Keratinocyte (primary cell): ENCODE measurements at regions not wholly inside any gene's neighbourhood (a gene's known extent, or its start where the extent isn't known, plus 50 kb on each side); places are given as distances from the start of the nearest gene placed in this dataset.

Experiments
- DNase-seq: peaks from one replicate; pipeline ENCODE4 v3.0.0-alpha.2; 2011; ENCODE audit warnings: low read depth, missing footprints, low spot score
- FAIRE-seq: peaks from 2 replicates; lab custom pipeline; 2011; peaks lifted over from hg19 to GRCh38; lab: Jason Lieb, UNC
- H2AFZ ChIP-seq: 2 replicates; pipeline ENCODE4 v1.6.0; 2012; ENCODE audit warnings: low read length, control low read depth, inconsistent platforms; ENCODE audit not compliant: control insufficient read depth
- H3K27ac ChIP-seq: 2 replicates; pipeline ENCODE4 v1.5.1; 2011; ENCODE audit warnings: low read length; ENCODE audit not compliant: control insufficient read depth, insufficient read depth
- H3K27me3 ChIP-seq: 3 replicates; pipeline ENCODE4 v1.6.0; 2011; ENCODE audit warnings: low read length; ENCODE audit not compliant: control insufficient read depth, insufficient read depth; ENCODE audit errors: extremely low read depth
- H3K36me3 ChIP-seq, 2 experiments: 2 replicates in 1 of 2; 3 replicates in 1 of 2; pipeline ENCODE4 v1.5.1; 2011; ENCODE audit warnings: low read length in 2 of 2, mild to moderate bottlenecking in 1 of 2; ENCODE audit not compliant: control insufficient read depth in 2 of 2, insufficient read depth in 2 of 2; ENCODE audit errors: extremely low read depth in 1 of 2
- H3K4me1 ChIP-seq: 3 replicates; pipeline ENCODE4 v1.5.1; 2011; ENCODE audit warnings: low read length; ENCODE audit not compliant: control insufficient read depth, insufficient read depth; ENCODE audit errors: extremely low read depth
- H3K4me2 ChIP-seq: 3 replicates; pipeline ENCODE4 v1.6.0; 2011; ENCODE audit warnings: low read depth, low read length; ENCODE audit not compliant: control insufficient read depth, insufficient read depth; ENCODE audit errors: extremely low read depth
- H3K4me3 ChIP-seq, 3 experiments: fragments of 200-600 bp in 1 of 3; sonication (generic) in 1 of 3; 2 replicates in 2 of 3; 3 replicates in 1 of 3; pipeline ENCODE4 v1.5.1; 2011 to 2016; ENCODE audit warnings: low read length in 3 of 3, mild to moderate bottlenecking in 3 of 3, control low read depth in 2 of 3, inconsistent platforms in 1 of 3, low read depth in 1 of 3, mixed read lengths in 1 of 3, mixed run types in 1 of 3, moderate library complexity in 1 of 3; ENCODE audit not compliant: control insufficient read depth in 2 of 3, insufficient read depth in 2 of 3; ENCODE audit errors: extremely low read depth in 1 of 3
- H3K79me2 ChIP-seq: 2 replicates; pipeline ENCODE4 v1.6.0; 2012; ENCODE audit warnings: low read length; ENCODE audit not compliant: control insufficient read depth, insufficient read depth
- H3K9ac ChIP-seq: 3 replicates; pipeline ENCODE4 v1.6.0; 2011; ENCODE audit warnings: low read length; ENCODE audit not compliant: control insufficient read depth, insufficient read depth; ENCODE audit errors: extremely low read depth
- H3K9me1 ChIP-seq: 3 replicates; pipeline ENCODE4 v1.6.0; 2011; ENCODE audit warnings: low read length; ENCODE audit not compliant: control insufficient read depth, insufficient read depth; ENCODE audit errors: extremely low read depth
- H3K9me3 ChIP-seq: 2 replicates; pipeline ENCODE4 v1.5.1; 2012; ENCODE audit warnings: low read depth, low read length; ENCODE audit not compliant: control insufficient read depth
- H4K20me1 ChIP-seq: 3 replicates; pipeline ENCODE4 v1.6.0; 2011; ENCODE audit warnings: low read length; ENCODE audit not compliant: control insufficient read depth, insufficient read depth; ENCODE audit errors: extremely low read depth
- EZH2 ChIP-seq: IDR thresholded peaks from one replicate; pipeline ENCODE4 v1.6.1; 2012; ENCODE audit warnings: inconsistent platforms, mild to moderate bottlenecking, low read length, moderate library complexity
- dilution Hi-C: fragments of 300-500 bp; cut with MboI; formaldehyde crosslinking; loops from one replicate; pipeline ENCODE4 v1.7.0; 2020; ENCODE audit warnings: low sequenced_read_pairs; ENCODE audit not compliant: extremely low pct_ligation_motif_present
- TF ChIP-seq, protein P1 (sequence below), 3 experiments: IDR thresholded peaks in 1 of 3; conservative IDR thresholded peaks in 1 of 3; optimal IDR thresholded peaks in 1 of 3; 2 replicates in 2 of 3; 3 replicates in 1 of 3; pipeline versions ENCODE3 to v1.5.1; 2011; ENCODE audit warnings: low read length in 3 of 3, mild to moderate bottlenecking in 3 of 3, moderate library complexity in 2 of 3, control low read depth in 1 of 3, inconsistent platforms in 1 of 3; ENCODE audit not compliant: insufficient read depth in 2 of 3; ENCODE audit errors: extremely low read depth in 1 of 3

- H4K20me1 ChIP-seq = no peaks in the 10 kb centered on the region
- dilution Hi-C loops = no loop called here
- DNase-seq (no peak), FAIRE-seq (no peak)
- H3K9ac ChIP-seq = no peak overlapping the region
- H3K9me1 ChIP-seq = no peaks in the 10 kb centered on the region
- TF ChIP-seq, protein P1, sequence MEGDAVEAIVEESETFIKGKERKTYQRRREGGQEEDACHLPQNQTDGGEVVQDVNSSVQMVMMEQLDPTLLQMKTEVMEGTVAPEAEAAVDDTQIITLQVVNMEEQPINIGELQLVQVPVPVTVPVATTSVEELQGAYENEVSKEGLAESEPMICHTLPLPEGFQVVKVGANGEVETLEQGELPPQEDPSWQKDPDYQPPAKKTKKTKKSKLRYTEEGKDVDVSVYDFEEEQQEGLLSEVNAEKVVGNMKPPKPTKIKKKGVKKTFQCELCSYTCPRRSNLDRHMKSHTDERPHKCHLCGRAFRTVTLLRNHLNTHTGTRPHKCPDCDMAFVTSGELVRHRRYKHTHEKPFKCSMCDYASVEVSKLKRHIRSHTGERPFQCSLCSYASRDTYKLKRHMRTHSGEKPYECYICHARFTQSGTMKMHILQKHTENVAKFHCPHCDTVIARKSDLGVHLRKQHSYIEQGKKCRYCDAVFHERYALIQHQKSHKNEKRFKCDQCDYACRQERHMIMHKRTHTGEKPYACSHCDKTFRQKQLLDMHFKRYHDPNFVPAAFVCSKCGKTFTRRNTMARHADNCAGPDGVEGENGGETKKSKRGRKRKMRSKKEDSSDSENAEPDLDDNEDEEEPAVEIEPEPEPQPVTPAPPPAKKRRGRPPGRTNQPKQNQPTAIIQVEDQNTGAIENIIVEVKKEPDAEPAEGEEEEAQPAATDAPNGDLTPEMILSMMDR (optimal IDR thresholded peaks at IDR 0.05 in 1 of 3, IDR thresholded peaks at IDR 0.05 in 1 of 3, conservative IDR thresholded peaks at IDR 0.05 in 1 of 3; ENCODE audit: extremely low read depth in 1 of 3, insufficient read depth in 2 of 3, low read length in 3 of 3) = no peak
- no peak for TF ChIP-seq EZH2
- no peak overlapping the region for H3K4me3 ChIP-seq
- H3K9me3 ChIP-seq = no peaks in the 10 kb centered on the region
- H2AFZ ChIP-seq = no peak overlapping the region
- H3K27ac ChIP-seq = no peak overlapping the region
- H3K79me2 ChIP-seq = no peaks in the 10 kb centered on the region
- no peak overlapping the region for H3K4me2 ChIP-seq
- H3K27me3 ChIP-seq = no peaks in the 10 kb centered on the region
- no peaks in the 10 kb centered on the region for H3K4me1 ChIP-seq
- no peaks in the 10 kb centered on the region for H3K36me3 ChIP-seq
Measured at GRCh38 chr5:74562122-74562521, 78.4 kb downstream of the ENC1 start.

DNA sequence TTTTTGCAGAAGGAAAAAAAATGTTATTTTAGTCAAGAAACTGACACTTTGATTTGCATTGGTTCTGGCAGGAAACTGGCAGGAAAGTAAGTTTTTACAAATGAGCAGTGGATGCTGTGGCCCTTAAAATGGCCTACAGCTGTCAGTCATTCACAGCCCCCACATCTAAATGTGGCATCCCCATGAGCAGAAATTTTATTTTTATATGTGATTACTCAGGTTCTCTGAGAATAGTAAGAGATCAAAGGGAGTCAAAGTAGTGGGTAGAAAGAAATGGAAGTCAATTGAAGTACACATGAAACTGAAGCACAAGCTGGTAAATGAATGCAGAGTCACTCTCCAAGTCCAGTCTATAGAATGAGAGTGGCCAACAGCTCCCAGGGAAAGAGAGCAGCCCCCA, 80.3 kb downstream of the ENC1 start:
- Histone ChIP-seq H3K9ac (no peak overlapping the region), H3K4me1 (peaks cover 5% of the 10 kb centered on the region), H3K9me1 (no peaks in the 10 kb centered on the region), H3K4me2 (no peak overlapping the region), H3K36me3 (no peaks in the 10 kb centered on the region), H3K79me2 (no peaks in the 10 kb centered on the region), H3K27ac (no peak overlapping the region), H4K20me1 (no peaks in the 10 kb centered on the region), H3K27me3 (no peaks in the 10 kb centered on the region), H3K9me3 (no peaks in the 10 kb centered on the region), H3K4me3 (no peak overlapping the region), H2AFZ (no peak overlapping the region)
- FAIRE-seq (no peak), DNase-seq (no peak)
- dilution Hi-C loops = no loop called here
- TF ChIP-seq, protein P1 (optimal IDR thresholded peaks at IDR 0.05 in 1 of 3, IDR thresholded peaks at IDR 0.05 in 1 of 3, conservative IDR thresholded peaks at IDR 0.05 in 1 of 3; ENCODE audit: extremely low read depth in 1 of 3, insufficient read depth in 2 of 3, low read length in 3 of 3) = no peak
- no peak for TF ChIP-seq EZH2
